GM10248 (cell line): ENCODE measurements at regions not wholly inside any gene's neighbourhood (a gene's known extent, or its start where the extent isn't known, plus 50 kb on each side); places are given as distances from the start of the nearest gene placed in this dataset.

Source experiments
- CTCF ChIA-PET: fragments of 300-600 bp; sonication (Branson Sonifier 250); formaldehyde crosslinking; extraction: SDS; loops from one replicate; lab custom pipeline; 2021; ENCODE audit warnings: antibody characterized with exemption; lab: Yijun Ruan, JAX
- POLR2A ChIA-PET: fragments of 350-650 bp; sonication (Branson Sonifier 250); formaldehyde crosslinking; extraction: SDS; loops from one replicate; lab custom pipeline; 2020; ENCODE audit warnings: antibody characterized with exemption; lab: Yijun Ruan, JAX
- DNase-seq: peaks from one replicate; pipeline ENCODE4 v3.0.0; 2012; ENCODE audit errors: extremely low spot score
- TF ChIP-seq, protein P1 (sequence below): IDR thresholded peaks from 2 replicates; pipeline ENCODE4 v1.5.1; 2012; ENCODE audit warnings: mild to moderate bottlenecking, low read depth; ENCODE audit errors: extremely low read depth, missing control alignments, control extremely low read depth

DNA sequence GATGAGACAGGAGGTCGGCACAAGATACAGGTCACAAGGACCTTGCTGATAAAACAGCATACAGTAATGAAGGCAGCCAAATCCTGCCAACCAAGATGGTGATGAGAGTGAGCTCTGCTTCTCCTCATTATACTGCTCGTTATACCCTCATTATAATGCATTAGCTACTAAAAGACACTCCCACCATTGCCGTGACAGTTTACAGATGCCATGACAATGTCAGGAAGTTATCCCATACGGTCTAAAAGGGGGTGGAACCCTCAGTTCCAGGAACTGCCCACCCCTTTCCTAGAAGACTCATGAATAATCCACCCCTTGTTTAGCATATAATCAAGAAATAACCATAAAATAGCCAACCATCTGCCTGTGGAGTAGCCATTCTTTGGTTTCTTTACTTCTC lies 224.2 kb downstream of the RBM43 start:
- DNase-seq, result no peak
- TF ChIP-seq, protein P1, sequence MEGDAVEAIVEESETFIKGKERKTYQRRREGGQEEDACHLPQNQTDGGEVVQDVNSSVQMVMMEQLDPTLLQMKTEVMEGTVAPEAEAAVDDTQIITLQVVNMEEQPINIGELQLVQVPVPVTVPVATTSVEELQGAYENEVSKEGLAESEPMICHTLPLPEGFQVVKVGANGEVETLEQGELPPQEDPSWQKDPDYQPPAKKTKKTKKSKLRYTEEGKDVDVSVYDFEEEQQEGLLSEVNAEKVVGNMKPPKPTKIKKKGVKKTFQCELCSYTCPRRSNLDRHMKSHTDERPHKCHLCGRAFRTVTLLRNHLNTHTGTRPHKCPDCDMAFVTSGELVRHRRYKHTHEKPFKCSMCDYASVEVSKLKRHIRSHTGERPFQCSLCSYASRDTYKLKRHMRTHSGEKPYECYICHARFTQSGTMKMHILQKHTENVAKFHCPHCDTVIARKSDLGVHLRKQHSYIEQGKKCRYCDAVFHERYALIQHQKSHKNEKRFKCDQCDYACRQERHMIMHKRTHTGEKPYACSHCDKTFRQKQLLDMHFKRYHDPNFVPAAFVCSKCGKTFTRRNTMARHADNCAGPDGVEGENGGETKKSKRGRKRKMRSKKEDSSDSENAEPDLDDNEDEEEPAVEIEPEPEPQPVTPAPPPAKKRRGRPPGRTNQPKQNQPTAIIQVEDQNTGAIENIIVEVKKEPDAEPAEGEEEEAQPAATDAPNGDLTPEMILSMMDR, result no peak
- POLR2A ChIA-PET, result no interaction called here
- CTCF ChIA-PET, result interaction anchor here (0.7 kb wide), 1 partner anchor 15 kb away, joined by 3 read pairs; no protein-coding TSS in a partner anchor

DNA sequence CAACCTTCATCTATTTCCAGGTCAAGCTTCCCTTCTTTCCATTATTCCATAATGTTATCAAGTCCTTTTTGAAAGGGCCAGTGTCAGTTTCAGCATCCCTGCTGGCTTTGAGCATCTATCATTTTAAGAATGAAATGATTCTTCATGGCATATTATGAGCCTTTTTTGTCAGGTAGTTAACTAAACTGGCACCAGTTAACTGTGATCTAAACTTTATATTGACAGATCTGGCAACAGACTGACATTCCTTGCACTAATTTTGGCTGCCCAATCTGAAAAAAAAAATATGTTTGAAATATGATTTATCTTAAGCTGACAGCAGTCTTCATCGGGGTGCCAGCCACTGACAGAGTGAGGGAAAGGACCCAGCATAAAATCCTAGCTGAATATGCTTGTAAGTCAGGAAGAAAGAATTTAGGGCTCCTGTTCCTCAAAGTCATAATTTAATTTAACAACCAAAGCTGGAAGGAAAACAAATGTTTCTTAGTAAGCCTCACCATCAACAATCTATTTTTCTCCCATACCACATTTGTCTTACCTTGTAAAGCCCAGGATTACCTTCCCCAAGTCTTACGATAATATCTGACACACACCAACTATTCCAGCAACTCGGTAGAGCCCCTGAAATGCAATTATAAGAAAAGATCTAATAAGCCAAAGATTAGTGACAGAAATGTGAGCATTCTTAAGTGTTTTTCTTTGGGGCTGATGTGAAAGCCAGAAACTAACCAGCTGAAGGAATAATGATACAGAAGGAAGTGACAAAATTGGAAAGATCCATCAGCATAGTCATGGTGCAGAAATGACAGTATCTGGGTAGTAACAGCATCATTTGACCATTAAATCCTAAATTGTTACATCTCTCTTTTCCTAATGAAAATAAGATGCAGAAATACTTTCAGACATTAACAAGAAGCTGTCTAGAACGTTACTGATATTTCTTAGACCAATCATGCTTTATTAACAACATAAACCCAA lies 228.1 kb downstream of the RBM43 start:
- TF ChIP-seq, protein P1, result no peak
- no peak for DNase-seq
- POLR2A ChIA-PET, result no interaction called here
- CTCF ChIA-PET, result interaction anchor here (1.1 to 1.8 kb wide), 6 partner anchors 15 to 27 kb away, joined by 3 to 4 read pairs (median 3); no protein-coding TSS in a partner anchor

DNA sequence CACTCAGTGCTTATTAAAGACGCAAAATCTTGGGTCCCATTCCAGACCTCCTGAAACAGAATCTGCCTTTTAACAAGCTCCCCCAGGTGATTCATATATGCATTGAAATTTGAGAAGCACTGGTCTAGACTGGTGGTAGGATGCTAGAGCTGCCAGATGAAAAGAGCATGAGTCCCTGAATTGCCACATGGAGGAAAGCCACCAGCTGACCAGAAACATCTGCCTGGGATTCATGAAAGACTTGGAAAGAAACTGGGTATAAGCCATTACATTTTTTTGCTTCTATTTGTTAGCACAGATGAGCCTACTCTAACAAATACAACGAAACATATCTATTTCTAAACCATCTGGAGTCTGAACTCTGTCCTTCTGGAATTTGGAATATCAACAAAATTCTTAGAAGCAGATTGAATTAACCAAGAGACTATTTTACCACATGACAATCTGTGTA lies 228.9 kb downstream of the RBM43 start:
- DNase-seq, result no peak
- TF ChIP-seq, protein P1, result no peak
- CTCF ChIA-PET, result interaction anchor here (1.1 to 1.9 kb wide), 6 partner anchors 8 to 28 kb away, joined by 3 to 8 read pairs (median 4); no protein-coding TSS in a partner anchor
- POLR2A ChIA-PET, result no interaction called here

DNA sequence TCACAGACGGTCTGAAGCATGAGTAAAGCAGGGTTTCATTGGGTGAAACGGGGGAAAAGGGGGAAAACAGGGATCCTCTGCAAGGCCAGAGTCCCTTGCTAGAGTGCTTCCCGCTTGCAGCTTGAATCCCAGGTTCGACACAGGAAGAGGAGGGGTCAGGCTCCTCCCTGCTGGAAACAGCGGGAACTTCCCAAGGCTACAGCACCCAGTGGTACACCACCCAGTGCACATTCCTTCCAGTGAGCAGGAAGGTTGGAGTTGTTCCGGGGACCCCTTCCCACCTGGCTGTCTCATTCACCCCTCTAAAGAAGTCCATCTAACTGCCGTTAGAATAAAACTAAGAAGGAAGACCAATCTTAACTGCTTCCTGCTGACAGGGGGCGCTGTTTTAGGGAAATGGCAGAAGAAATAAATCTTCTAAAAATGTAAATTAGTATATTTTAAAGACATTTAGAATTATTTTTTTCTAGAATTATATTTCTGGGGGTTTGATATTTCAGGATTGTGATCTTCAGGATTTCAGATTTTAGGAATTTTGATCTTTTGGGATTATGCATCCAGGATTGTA lies 230.9 kb downstream of the RBM43 start:
- no peak for DNase-seq
- POLR2A ChIA-PET, result no interaction called here
- CTCF ChIA-PET, result interaction anchor here (1.3 to 1.9 kb wide), 3 partner anchors 10 to 21 kb away, joined by 3 to 10 read pairs (median 8); no protein-coding TSS in a partner anchor
- TF ChIP-seq, protein P1, result no peak

DNA sequence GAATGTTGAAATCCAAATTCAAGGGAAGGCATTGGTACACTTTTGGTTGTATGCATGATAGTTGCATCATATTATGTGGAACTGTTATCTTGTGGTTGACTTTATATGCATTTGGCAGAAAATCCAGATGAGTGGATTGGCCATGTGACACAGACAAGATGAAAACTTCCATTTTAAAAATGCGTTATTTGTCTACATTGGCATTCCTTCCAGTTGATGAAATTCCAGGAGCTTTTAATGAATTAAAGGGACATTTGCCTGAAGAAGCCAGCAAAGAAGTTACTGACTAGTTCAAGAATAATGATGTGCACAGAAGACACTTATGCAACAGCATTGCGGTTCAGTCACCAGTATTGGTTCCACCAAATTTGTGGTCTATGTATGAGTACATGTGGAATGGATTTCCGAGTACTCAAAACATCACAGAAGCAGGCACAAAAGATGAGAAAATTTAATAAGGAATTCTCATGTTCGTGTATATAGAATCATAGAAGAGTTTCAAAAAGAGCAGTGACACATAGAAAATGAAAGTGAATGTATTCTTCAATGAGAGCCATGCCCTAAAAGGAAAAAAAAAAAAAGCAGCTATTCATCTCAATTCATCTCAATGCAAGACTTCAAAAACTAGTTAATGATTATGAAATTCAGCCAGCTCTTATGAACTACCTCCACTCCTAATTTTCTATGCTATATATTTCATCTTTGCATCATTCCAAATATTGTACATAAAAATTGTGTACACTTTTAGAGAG lies 232.1 kb downstream of the RBM43 start:
- ChIA-PET CTCF (interaction anchor here (1.3 kb wide), 1 partner anchor 11 kb away, joined by 3 read pairs; no protein-coding TSS in a partner anchor), POLR2A (no interaction called here)
- TF ChIP-seq, protein P1, result no peak
- no peak for DNase-seq
